ENCODE measurements at regions not wholly inside any gene's neighbourhood (a gene's known extent, or its start where the extent isn't known, plus 50 kb on each side); places are given as distances from the start of the nearest gene placed in this dataset.

GRCh38 chr5:72705178-72705577 is 111.3 kb upstream of the TNPO1 start:
- TF ChIP-seq POLR2AphosphoS5 (IDR thresholded peaks at IDR 0.05; ENCODE audit: low read depth) (no peak), EZH2phosphoT487 (IDR thresholded peaks at IDR 0.05; ENCODE audit: unreplicated experiment) (no peak), CTCF (conservative IDR thresholded peaks at IDR 0.05; ENCODE audit: low read depth in 2 of 2) (no peak), EZH2 (IDR thresholded peaks at IDR 0.05; ENCODE audit: low read depth, unreplicated experiment) (no peak), REST (IDR thresholded peaks at IDR 0.05; ENCODE audit: unreplicated experiment) (no peak), JUNB (IDR thresholded peaks at IDR 0.05; ENCODE audit: unreplicated experiment) (no peak), NANOG (IDR thresholded peaks at IDR 0.05; ENCODE audit: borderline replicate concordance) (no peak), ETS1 (IDR thresholded peaks at IDR 0.05) (no peak), CREB1 (CRISPR knock-in tag; IDR thresholded peaks at IDR 0.05; ENCODE audit: low read depth) (no peak), ZNF462 (CRISPR knock-in tag; IDR thresholded peaks at IDR 0.05) (no peak), STAT1 (IDR thresholded peaks at IDR 0.05; ENCODE audit: unreplicated experiment) (no peak)
